Upper lobe of left lung (tissue), 6 donors: ENCODE measurements at regions not wholly inside any gene's neighbourhood (a gene's known extent, or its start where the extent isn't known, plus 50 kb on each side); places are given as distances from the start of the nearest gene placed in this dataset.

Experiments
- ATAC-seq, 2 donors: fragments of 200-7000 bp; cut with Tn5 transposase; one replicate each; pipeline ENCODE4 v1.9.1; 2022; ENCODE audit warnings: mild to moderate bottlenecking in 2 of 2, moderate library complexity in 2 of 2; ENCODE audit not compliant: low FRiP score in 2 of 2
- DNase-seq, 2 donors: peaks; one replicate each; pipeline ENCODE4 v3.0.0-alpha.2; 2019 to 2020
- H3K27ac ChIP-seq, 4 donors: fragments of 200-600 bp; sonication (generic); one replicate each; pipeline ENCODE4 v1.5.1; 2016 to 2019
- H3K27me3 ChIP-seq, 4 donors: fragments of 200-600 bp; sonication (generic); one replicate each; pipeline ENCODE4 v1.5.1; 2017 to 2019
- H3K36me3 ChIP-seq, 4 donors: fragments of 200-600 bp; sonication (generic); one replicate each; pipeline ENCODE4 v1.5.1; 2016 to 2019
- H3K4me1 ChIP-seq, 4 donors: fragments of 200-600 bp; sonication (generic); one replicate each; pipeline ENCODE4 v1.5.1; 2018 to 2019
- H3K4me3 ChIP-seq, 4 donors: fragments of 200-600 bp; sonication (generic); one replicate each; pipeline ENCODE4 v1.5.1; 2017 to 2019; ENCODE audit warnings: mild to moderate bottlenecking in 2 of 4, moderate library complexity in 1 of 4
- H3K9me3 ChIP-seq, 4 donors: fragments of 200-600 bp; sonication (generic); one replicate each; pipeline ENCODE4 v1.5.1; 2018 to 2019
- CTCF ChIP-seq, 6 experiments: fragments of 450-650 bp in 4 of 6; fragments of 200-600 bp in 2 of 6; sonication (generic) in 2 of 6; IDR thresholded peaks; one replicate each; pipeline ENCODE4 v1.5.1; 2016 to 2019; ENCODE audit warnings: antibody characterized with exemption in 6 of 6
- EP300 ChIP-seq, 4 donors: sonication (generic); formaldehyde crosslinking; IDR thresholded peaks; one replicate each; pipeline ENCODE4 v1.5.1; 2017; ENCODE audit warnings: antibody characterized with exemption in 4 of 4, control low read depth in 2 of 4
- POLR2A ChIP-seq, 4 donors: fragments of 450-650 bp; IDR thresholded peaks; one replicate each; pipeline ENCODE4 v1.5.1; 2016 to 2017; ENCODE audit warnings: antibody characterized with exemption in 4 of 4, mild to moderate bottlenecking in 2 of 4
- POLR2AphosphoS5 ChIP-seq, 2 donors: sonication (generic); formaldehyde crosslinking; IDR thresholded peaks; one replicate each; pipeline ENCODE4 v1.5.1; 2017; ENCODE audit warnings: antibody characterized with exemption in 2 of 2
- WGBS, 2 donors: methylation state at CpG; one replicate each; pipeline ENCODE4 v1.1.5; 2017 to 2018; 5-methylcytosine and 5-hydroxymethylcytosine counted together
- donor health status: DM: no; HTN: no; CAD: no; lungs with moderate emphysema.
- donor health status: DM: no; HTN: yes; CAD: no; lungs with severe emphysema.

DNA sequence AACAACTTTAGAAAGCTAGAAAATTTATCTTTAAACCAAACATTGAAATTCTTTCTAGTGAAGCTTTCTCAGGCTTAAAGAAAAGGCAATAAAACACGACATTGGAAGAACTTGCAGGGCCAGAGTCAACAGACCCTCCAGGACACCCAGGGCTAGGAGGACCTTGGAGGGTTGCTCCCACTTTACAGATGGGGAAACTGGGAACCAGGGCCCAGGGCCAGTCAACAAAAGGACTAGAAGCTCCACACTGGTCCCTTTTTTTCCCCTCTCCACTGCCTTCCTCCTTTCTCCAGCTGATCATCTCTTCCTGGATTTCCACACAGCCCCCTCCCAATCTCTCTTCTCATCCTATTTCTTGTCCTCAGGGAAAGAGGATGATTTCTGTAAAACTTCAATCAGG lies 307.7 kb upstream of the CDH5 start:
- no peaks in the 10 kb centered on the region for H3K4me1 ChIP-seq
- no peaks in the 10 kb centered on the region for H3K36me3 ChIP-seq
- DNase-seq: no peak
- no peaks in the 10 kb centered on the region for H3K9me3 ChIP-seq
- no peak overlapping the region for H3K27ac ChIP-seq
- ATAC-seq: no peak
- no peaks in the 10 kb centered on the region for H3K27me3 ChIP-seq
- no peak overlapping the region for H3K4me3 ChIP-seq
- WGBS, 2 donors: 54 to 64% methylated on average over 1 of the region's 1 CpG
- no peak for TF ChIP-seq POLR2A (IDR thresholded peaks at IDR 0.05)
- TF ChIP-seq CTCF (IDR thresholded peaks at IDR 0.05): no peak
- TF ChIP-seq EP300 (IDR thresholded peaks at IDR 0.05): no peak
- TF ChIP-seq POLR2AphosphoS5 (IDR thresholded peaks at IDR 0.05): no peak

- ATAC-seq: no peak
- no peak for DNase-seq
- Histone ChIP-seq H3K9me3 (no peaks in the 10 kb centered on the region), H3K4me1 (no peaks in the 10 kb centered on the region), H3K27me3 (no peaks in the 10 kb centered on the region), H3K4me3 (no peak overlapping the region), H3K27ac (peak overlapping the region in 1 of 4 donors; percentile 11), H3K36me3 (no peaks in the 10 kb centered on the region)
- no peak for TF ChIP-seq EP300 (IDR thresholded peaks at IDR 0.05)
- no peak for TF ChIP-seq POLR2A (IDR thresholded peaks at IDR 0.05)
- no peak for TF ChIP-seq POLR2AphosphoS5 (IDR thresholded peaks at IDR 0.05)
- TF ChIP-seq CTCF (IDR thresholded peaks at IDR 0.05): no peak
- WGBS, 2 donors: 80 to 86% methylated on average over 8 of the region's 8 CpGs
Observed at GRCh38 chr16:66058172-66058691, 308.3 kb upstream of the CDH5 start.

DNA sequence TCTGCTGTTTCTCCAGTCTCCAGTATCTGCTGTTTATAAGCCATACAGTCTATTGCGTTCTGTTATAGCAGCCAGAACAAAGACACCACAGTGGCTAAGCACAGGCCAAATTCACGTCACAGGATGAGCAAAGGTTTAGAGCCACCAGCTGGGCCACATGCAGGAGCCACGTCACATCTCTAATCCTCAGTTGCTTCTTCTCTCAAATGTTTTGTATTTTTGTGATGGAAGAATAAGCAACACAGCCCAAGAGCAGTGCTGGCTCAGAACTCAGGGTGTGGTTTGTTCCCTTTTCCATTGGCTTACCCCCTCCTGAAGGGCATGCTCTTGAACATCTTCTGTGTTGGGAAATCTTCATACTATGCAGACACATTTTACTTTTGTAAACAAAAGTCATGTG lies 309.4 kb upstream of the CDH5 start:
- no peak for DNase-seq
- no peaks in the 10 kb centered on the region for H3K36me3 ChIP-seq
- H3K4me1 ChIP-seq: no peaks in the 10 kb centered on the region
- peak overlapping the region in 1 of 4 donors; percentile 21 for H3K27ac ChIP-seq
- TF ChIP-seq POLR2A (IDR thresholded peaks at IDR 0.05) (no peak), CTCF (IDR thresholded peaks at IDR 0.05) (no peak), EP300 (IDR thresholded peaks at IDR 0.05) (no peak), POLR2AphosphoS5 (IDR thresholded peaks at IDR 0.05) (no peak)
- 68 to 84% methylated on average over 3 of the region's 3 CpGs for WGBS, 2 donors
- no peaks in the 10 kb centered on the region for H3K27me3 ChIP-seq
- peak in 1 of 2 donors; percentile 39 for ATAC-seq
- H3K4me3 ChIP-seq: no peak overlapping the region
- no peaks in the 10 kb centered on the region for H3K9me3 ChIP-seq

DNA sequence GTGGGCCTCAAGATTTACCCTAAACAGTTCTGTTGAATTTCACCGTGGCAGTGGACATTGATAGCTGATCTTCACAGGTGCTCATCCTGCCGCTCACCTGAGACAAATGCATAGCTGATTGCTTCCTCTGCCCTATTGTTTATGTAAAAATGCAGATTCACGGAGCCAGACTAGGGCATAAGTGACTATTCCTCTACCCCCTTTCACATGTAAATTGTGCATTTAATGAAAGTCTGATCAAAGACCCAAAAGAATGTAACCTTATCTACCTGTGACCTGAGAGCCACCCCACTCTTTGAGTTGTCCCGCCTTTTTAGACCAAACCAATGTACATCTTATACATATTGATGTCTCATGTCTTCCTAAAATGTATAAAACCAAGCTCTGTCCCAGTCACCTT lies 312.4 kb upstream of the CDH5 start:
- H3K9me3 ChIP-seq: no peaks in the 10 kb centered on the region
- 63 to 71% methylated on average over 4 of the region's 4 CpGs for whole genome bisulfite sequencing, 2 donors
- DNase-seq (no peak), ATAC-seq (no peak)
- H3K27ac ChIP-seq: no peak overlapping the region
- H3K4me1 ChIP-seq: no peaks in the 10 kb centered on the region
- no peaks in the 10 kb centered on the region for H3K36me3 ChIP-seq
- H3K4me3 ChIP-seq: no peak overlapping the region
- TF ChIP-seq CTCF (IDR thresholded peaks at IDR 0.05) (no peak), POLR2A (IDR thresholded peaks at IDR 0.05) (no peak), POLR2AphosphoS5 (IDR thresholded peaks at IDR 0.05) (no peak), EP300 (IDR thresholded peaks at IDR 0.05) (no peak)
- H3K27me3 ChIP-seq: no peaks in the 10 kb centered on the region

GRCh38 chr16:66052745-66053144 lies 313.7 kb upstream of the CDH5 start:
- no peaks in the 10 kb centered on the region for H3K4me1 ChIP-seq
- H3K4me3 ChIP-seq: no peak overlapping the region
- ATAC-seq (no peak), DNase-seq (no peak)
- WGBS, 2 donors: 66 to 78% methylated on average over 2 of the region's 2 CpGs
- no peaks in the 10 kb centered on the region for H3K36me3 ChIP-seq
- TF ChIP-seq CTCF (IDR thresholded peaks at IDR 0.05) (no peak), POLR2A (IDR thresholded peaks at IDR 0.05) (no peak), POLR2AphosphoS5 (IDR thresholded peaks at IDR 0.05) (no peak), EP300 (IDR thresholded peaks at IDR 0.05) (no peak)
- no peak overlapping the region for H3K27ac ChIP-seq
- H3K9me3 ChIP-seq: no peaks in the 10 kb centered on the region
- no peaks in the 10 kb centered on the region for H3K27me3 ChIP-seq
